SKM-1 (cell line): ENCODE measurements at regions not wholly inside any gene's neighbourhood (a gene's known extent, or its start where the extent isn't known, plus 50 kb on each side); places are given as distances from the start of the nearest gene placed in this dataset.
"Not testable (repeated sequence)": the region's sequence is repeated elsewhere in the genome, so short reads cannot be mapped to it uniquely, and the experiment has no call there.

Source experiments
- DNase-seq: peaks from one replicate; lab custom pipeline; 2025; ENCODE audit not compliant: unreplicated experiment; lab: John Stamatoyannopoulos, UW

GRCh38 chr2:21194147-21194546 is 70.4 kb downstream of the TDRD15 start:
- DNase-seq: no peak

GRCh38 chr2:21194858-21195271 is 71.1 kb downstream of the TDRD15 start:
- DNase-seq: no peak

GRCh38 chr2:21195326-21195725 is 71.6 kb downstream of the TDRD15 start:
- no peak for DNase-seq

GRCh38 chr2:21198637-21199036 is 74.9 kb downstream of the TDRD15 start:
- DNase-seq: no peak

GRCh38 chr2:21203976-21204375 is 80.2 kb downstream of the TDRD15 start:
- no peak for DNase-seq

- DNase-seq: not testable (repeated sequence)
Measured at GRCh38 chr2:21214085-21214484, 90.3 kb downstream of the TDRD15 start.

- DNase-seq: no peak
Measured at GRCh38 chr2:21217442-21217841, 93.7 kb downstream of the TDRD15 start.

GRCh38 chr2:21220930-21221329 is 97.2 kb downstream of the TDRD15 start:
- no peak for DNase-seq

GRCh38 chr2:21223618-21224017 is 99.8 kb downstream of the TDRD15 start:
- DNase-seq: no peak

GRCh38 chr2:21228041-21228895 is 104.5 kb downstream of the TDRD15 start:
- no peak for DNase-seq

GRCh38 chr2:21229302-21229701 is 105.5 kb downstream of the TDRD15 start:
- DNase-seq: no peak

- DNase-seq: no peak
Measured at GRCh38 chr2:21230140-21230539, 106.4 kb downstream of the TDRD15 start.

GRCh38 chr2:21231985-21232384 is 108.2 kb downstream of the TDRD15 start:
- DNase-seq: no peak

- DNase-seq: no peak
Measured at GRCh38 chr2:21233194-21233593, 109.4 kb downstream of the TDRD15 start.

- DNase-seq: no peak
Measured at GRCh38 chr2:21234001-21234400, 110.2 kb downstream of the TDRD15 start.

GRCh38 chr2:21234464-21235120 is 110.8 kb downstream of the TDRD15 start:
- no peak for DNase-seq

GRCh38 chr2:21239749-21240148 is 116.0 kb downstream of the TDRD15 start:
- not testable (repeated sequence) for DNase-seq

GRCh38 chr2:21244161-21244560 is 120.4 kb downstream of the TDRD15 start:
- no peak for DNase-seq

GRCh38 chr2:21245565-21245964 is 121.8 kb downstream of the TDRD15 start:
- no peak for DNase-seq

GRCh38 chr2:21249367-21249766 is 125.6 kb downstream of the TDRD15 start:
- no peak for DNase-seq

- no peak for DNase-seq
Measured at GRCh38 chr2:21250673-21251072, 126.9 kb downstream of the TDRD15 start.

- no peak for DNase-seq
Measured at GRCh38 chr2:21251216-21251980, 127.6 kb downstream of the TDRD15 start.
